ENCODE measurements at regions not wholly inside any gene's neighbourhood (a gene's known extent, or its start where the extent isn't known, plus 50 kb on each side); places are given as distances from the start of the nearest gene placed in this dataset.
"Not testable (repeated sequence)": the region's sequence is repeated elsewhere in the genome, so short reads cannot be mapped to it uniquely, and the experiment has no call there.

- H3K36me3 Mint-ChIP-seq (ENCODE audit: low read depth); H3K9me3 Mint-ChIP-seq; H3K27me3 Mint-ChIP-seq (ENCODE audit: low read depth); H3K4me1 Mint-ChIP-seq (ENCODE audit: low read depth); H3K27ac Mint-ChIP-seq; H3K4me3 Mint-ChIP-seq: not testable (repeated sequence)
Measured at GRCh38 chr14:105624749-105625434, 98.5 kb downstream of the TMEM121 start.

DNA sequence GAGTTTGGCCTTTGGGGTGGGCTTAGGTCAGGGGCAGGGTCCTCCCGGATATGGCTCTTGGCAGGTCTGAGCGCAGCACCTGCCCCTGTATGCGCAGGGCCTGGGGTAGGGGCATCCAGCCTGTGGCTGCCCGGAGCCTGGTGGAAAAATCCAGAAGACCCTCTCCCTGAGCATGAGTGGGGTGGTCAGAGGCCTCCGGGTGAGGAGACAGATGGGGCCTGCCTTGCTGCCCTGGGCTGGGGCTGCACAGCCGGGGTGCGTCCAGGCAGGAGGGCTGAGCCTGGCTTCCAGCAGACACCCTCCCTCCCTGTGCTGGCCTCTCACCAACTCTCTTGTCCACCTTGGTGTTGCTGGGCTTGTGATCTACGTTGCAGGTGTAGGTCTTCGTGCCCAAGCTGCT, 99.1 kb downstream of the TMEM121 start:
- H3K27me3 Mint-ChIP-seq (ENCODE audit: low read depth); H3K9me3 Mint-ChIP-seq; H3K4me1 Mint-ChIP-seq (ENCODE audit: low read depth); H3K4me3 Mint-ChIP-seq; H3K27ac Mint-ChIP-seq; H3K36me3 Mint-ChIP-seq (ENCODE audit: low read depth): not testable (repeated sequence)

DNA sequence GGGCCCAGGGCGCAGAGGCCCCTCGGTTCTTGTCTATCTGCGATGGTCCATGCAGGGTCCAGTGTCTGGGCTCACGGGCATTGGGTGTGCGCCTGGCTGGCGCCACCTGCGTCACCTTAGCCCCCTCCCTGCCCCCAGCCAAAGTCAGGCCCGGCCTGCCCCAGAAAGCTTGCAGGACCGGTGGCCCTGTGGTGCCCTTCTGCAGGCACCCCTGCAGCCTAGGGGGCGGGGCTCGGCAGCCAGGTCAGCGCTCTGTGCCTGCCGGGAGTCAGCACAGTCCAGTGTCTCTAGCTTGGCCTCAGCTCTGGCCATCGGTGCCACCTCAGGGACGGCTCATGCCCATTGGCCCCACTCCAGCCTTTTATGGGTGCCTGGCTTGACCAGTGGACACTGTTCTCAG, 99.7 kb downstream of the TMEM121 start:
- not testable (repeated sequence) for H3K27ac Mint-ChIP-seq; H3K4me3 Mint-ChIP-seq; H3K36me3 Mint-ChIP-seq (ENCODE audit: low read depth); H3K9me3 Mint-ChIP-seq; H3K27me3 Mint-ChIP-seq (ENCODE audit: low read depth); H3K4me1 Mint-ChIP-seq (ENCODE audit: low read depth)

DNA sequence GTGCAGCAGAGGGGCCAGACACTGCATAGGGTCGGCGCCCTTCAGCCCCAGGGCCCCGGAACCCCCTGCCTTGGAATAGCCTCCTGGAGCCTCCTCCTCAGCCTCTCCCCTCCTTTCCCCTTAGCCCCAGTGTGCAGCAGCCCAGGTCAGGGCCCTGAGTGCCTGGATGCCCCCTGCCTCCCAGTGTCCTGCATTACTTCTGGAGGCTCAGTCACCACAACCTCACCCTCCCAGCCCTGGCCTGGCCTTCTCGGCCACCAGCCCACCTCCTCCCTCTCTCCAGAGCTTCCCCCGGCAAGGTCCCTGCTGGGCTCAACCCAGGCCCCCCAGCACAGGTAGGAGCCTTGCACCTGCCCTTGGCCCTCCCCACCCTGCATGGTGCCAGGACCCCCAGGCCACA, 100.3 kb downstream of the TMEM121 start:
- not testable (repeated sequence) for H3K4me3 Mint-ChIP-seq; H3K36me3 Mint-ChIP-seq (ENCODE audit: low read depth); H3K27ac Mint-ChIP-seq; H3K9me3 Mint-ChIP-seq; H3K27me3 Mint-ChIP-seq (ENCODE audit: low read depth); H3K4me1 Mint-ChIP-seq (ENCODE audit: low read depth)

- H3K36me3 Mint-ChIP-seq (ENCODE audit: low read depth); H3K9me3 Mint-ChIP-seq; H3K4me3 Mint-ChIP-seq; H3K4me1 Mint-ChIP-seq (ENCODE audit: low read depth); H3K27me3 Mint-ChIP-seq (ENCODE audit: low read depth); H3K27ac Mint-ChIP-seq: not testable (repeated sequence)
Measured at GRCh38 chr14:105627287-105627686, 100.9 kb downstream of the TMEM121 start.

DNA sequence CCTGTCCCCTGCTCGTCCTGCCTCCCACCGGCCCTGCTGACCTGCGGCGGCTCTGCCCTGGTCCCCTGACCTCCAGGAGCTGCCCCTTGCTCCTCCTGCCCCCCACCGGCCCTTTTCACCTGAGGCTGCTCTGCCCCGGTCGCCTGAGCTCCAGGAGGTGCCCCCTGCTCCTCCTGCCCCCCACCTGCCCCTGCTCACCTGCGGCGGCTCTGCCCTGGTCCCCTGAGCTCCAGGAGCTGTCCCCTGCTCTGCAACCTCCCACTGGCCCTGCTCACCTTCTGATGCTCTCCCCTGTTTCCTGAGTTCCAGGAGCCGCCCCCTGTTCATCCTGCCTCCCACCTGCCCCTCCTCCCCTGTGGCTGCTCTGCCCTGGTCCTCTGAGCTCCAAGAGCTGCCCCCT, 101.3 kb downstream of the TMEM121 start:
- Mint-ChIP-seq H3K27me3 (ENCODE audit: low read depth) (peaks cover 5% of the 10 kb centered on the region), H3K27ac (no peak overlapping the region), H3K4me3 (no peak overlapping the region), H3K36me3 (ENCODE audit: low read depth) (no peaks in the 10 kb centered on the region), H3K9me3 (peaks cover 4% of the 10 kb centered on the region), H3K4me1 (ENCODE audit: low read depth) (peaks cover 2% of the 10 kb centered on the region)

DNA sequence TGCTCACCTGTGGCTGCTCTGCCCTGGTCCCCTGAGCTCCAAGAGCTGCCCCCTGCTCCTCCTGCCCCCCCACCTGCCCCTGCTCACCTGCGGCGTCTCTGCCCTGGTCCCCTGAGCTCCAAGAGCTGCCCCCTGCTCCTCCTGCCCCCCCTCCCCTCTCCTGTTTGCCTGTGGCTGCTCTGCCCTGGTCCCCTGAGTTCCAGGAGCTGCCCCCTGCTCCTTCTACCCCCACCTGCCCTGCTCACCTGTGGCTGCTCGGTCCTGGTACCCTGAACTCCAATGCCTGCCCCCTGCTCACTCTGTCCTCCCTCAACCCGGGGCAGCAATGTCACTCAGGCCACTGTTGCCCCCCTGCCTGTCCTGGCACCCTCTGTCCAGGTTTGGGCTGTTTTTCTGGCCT, 101.7 kb downstream of the TMEM121 start:
- H3K36me3 Mint-ChIP-seq (ENCODE audit: low read depth); H3K27ac Mint-ChIP-seq: not testable (repeated sequence)

DNA sequence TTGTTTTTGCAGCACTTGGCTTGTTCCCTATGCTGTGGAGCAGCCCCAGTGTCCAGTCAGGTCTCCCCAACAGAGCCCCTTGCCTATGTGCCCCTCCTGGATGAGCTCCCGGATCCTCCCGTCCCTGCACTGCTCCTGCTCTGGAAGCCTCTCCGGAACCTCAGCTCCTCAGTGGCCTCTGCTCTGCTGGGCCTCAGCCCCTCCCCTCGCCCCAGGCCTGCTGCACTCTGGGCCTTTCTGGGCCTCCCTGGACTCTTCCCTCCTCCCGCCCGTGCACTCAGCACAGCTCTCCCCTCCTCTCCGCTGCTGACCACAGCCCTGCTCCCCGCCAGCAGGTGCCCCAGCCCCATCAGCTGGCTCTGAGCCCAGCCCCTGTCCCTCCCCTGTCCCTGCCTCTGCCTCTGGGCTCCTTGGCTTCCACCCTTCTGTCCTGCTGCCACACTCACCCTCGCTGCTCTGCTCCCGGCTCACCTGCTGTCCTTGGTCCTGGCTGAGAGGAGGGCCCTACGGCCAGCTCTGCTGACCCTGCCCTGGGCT, 102.2 kb downstream of the TMEM121 start:
- H3K27me3 Mint-ChIP-seq (ENCODE audit: low read depth); H3K9me3 Mint-ChIP-seq; H3K4me1 Mint-ChIP-seq (ENCODE audit: low read depth); H3K27ac Mint-ChIP-seq; H3K4me3 Mint-ChIP-seq; H3K36me3 Mint-ChIP-seq (ENCODE audit: low read depth): not testable (repeated sequence)

More for the DNA sequence above, 101.7 kb downstream of the TMEM121 start:
- H3K9me3 Mint-ChIP-seq; H3K27me3 Mint-ChIP-seq (ENCODE audit: low read depth); H3K4me1 Mint-ChIP-seq (ENCODE audit: low read depth); H3K4me3 Mint-ChIP-seq: not testable (repeated sequence)

DNA sequence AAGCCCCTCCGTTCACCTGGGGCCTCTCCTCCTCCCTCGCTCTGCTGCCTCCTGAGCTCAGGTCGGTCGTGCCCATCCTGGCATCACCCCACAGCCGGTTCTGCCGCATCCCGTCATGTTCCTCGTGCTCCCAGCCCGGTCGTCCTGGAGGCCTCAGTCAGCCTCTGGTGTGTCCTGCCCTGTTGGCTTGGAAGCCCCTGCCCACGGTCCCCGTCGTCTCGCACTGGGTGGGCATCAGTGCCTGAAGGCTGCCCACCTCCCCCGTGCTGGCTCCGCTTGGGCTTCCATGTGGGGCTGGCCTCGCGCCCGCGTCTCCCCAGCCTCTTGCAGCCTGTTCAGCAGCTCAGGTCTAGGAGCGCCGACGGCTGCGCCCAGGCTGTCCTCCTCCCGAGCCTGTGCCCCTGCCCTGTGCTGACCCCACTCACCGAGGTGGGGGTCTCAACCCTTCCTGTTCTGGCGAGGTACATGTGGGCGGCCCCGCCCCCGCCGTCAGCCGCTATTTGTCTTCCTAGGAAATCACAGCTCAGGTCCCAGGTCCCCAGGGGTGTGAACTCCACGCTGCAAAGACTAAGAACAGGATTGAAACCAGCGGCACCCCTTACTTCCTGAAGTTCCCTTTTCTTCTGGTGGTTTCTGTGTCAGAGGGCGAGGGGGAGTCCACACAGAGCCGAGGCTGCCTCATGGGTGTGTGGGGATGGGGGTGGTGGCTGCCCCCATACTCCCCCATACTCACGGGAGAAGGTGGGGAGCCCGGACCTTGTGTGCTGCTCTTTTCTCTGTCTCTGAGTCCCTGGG, 102.9 kb downstream of the TMEM121 start:
- H3K4me3 Mint-ChIP-seq; H3K27me3 Mint-ChIP-seq (ENCODE audit: low read depth); H3K9me3 Mint-ChIP-seq; H3K4me1 Mint-ChIP-seq (ENCODE audit: low read depth); H3K36me3 Mint-ChIP-seq (ENCODE audit: low read depth); H3K27ac Mint-ChIP-seq: not testable (repeated sequence)

- no peak overlapping the region for H3K27ac Mint-ChIP-seq
- no peak overlapping the region for H3K4me3 Mint-ChIP-seq
- H3K27me3 Mint-ChIP-seq (ENCODE audit: low read depth), result peaks cover 5% of the 10 kb centered on the region
Measured at GRCh38 chr14:105629886-105630215, 103.5 kb downstream of the TMEM121 start.

GRCh38 chr14:105630293-105630934, 104.0 kb downstream of the TMEM121 start:
- H3K9me3 Mint-ChIP-seq; H3K4me1 Mint-ChIP-seq (ENCODE audit: low read depth); H3K27me3 Mint-ChIP-seq (ENCODE audit: low read depth); H3K4me3 Mint-ChIP-seq; H3K36me3 Mint-ChIP-seq (ENCODE audit: low read depth); H3K27ac Mint-ChIP-seq: not testable (repeated sequence)

More at GRCh38 chr14:105629886-105630215, 103.5 kb downstream of the TMEM121 start:
- H3K9me3 Mint-ChIP-seq, result peaks cover 4% of the 10 kb centered on the region
- H3K36me3 Mint-ChIP-seq (ENCODE audit: low read depth), result no peaks in the 10 kb centered on the region
- peaks cover 2% of the 10 kb centered on the region for H3K4me1 Mint-ChIP-seq (ENCODE audit: low read depth)

DNA sequence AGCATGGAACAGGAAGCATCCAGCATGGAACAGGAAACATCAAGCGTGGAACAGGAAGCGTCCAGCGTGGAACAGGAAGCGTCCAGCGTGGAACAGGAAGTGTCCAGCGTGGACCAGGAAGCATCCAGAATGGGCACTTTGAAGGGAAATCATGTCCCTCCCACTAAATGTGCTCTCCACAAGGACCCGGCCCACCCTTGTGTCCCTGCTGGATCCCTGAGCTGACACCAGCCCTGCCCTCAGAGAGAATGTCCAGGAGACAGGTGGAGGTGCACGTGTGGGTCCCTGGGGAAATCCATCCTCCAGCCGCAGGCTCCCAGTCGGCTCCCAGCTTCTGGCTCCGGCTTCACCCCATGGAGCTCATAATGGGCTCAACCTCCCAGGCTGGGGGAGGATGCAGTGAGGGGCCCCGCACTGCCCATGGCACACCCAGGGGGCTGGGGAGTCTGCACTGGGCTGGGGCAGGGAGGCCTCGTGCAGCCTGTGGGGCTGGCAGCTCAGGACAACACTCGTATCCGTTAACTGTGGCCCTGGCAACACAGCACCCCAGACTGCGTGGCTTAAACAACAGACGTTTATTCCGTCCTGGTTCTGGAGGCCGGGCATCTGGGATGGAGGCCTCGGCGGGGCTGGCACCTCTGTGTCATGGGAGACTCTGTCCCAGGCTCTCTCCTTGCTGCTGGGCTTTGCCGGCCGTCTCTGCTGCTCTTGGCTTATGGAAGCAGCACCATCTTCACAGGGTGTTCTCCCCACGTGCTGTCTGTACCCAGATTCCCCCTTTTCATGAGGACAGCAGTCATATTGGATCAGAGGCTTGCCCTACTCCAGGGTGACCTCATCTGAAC, 104.8 kb downstream of the TMEM121 start:
- not testable (repeated sequence) for H3K4me3 Mint-ChIP-seq; H3K4me1 Mint-ChIP-seq (ENCODE audit: low read depth); H3K27ac Mint-ChIP-seq; H3K9me3 Mint-ChIP-seq; H3K36me3 Mint-ChIP-seq (ENCODE audit: low read depth); H3K27me3 Mint-ChIP-seq (ENCODE audit: low read depth)

DNA sequence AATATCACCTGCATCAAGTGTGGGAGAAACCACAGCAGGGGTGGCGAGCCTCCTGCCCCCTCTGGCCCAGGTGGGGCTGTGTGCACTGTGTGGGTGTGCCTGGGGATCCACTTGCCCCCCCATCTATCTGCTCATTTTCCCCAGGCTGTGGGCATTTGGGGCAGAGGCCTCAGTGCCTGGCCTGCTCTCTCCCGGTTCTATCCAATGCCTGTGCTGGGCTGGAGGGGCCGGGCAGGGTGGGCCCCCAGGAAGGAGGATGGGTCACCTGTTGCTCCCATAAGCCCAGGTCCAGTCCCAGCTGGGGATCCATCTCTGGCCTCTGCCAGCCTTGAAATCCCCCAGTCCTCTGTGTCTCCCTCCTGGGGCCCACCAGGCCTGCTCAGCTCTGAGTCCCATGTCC, 105.6 kb downstream of the TMEM121 start:
- Mint-ChIP-seq H3K9me3 (peaks cover 4% of the 10 kb centered on the region), H3K27ac (no peak overlapping the region), H3K4me3 (no peak overlapping the region)

DNA sequence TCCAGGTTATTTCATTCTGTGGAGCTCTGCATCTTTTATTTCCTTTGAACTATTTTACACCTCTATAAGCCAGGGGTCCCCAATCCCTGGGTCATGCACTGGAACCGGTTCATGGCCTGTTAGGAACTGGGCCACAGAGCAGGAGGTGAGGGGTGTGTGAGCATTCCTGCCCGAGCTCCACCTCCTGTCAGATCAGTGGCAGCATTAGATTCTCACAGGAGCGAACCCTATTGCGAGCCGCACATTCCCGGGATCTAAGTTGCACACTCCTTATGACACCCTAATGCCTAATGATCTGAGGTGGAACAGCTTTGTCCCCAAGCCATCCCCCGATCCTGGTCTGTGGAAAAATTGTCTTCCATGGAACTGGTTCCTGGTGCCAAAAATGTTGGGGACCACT, 107.2 kb downstream of the TMEM121 start:
- H3K36me3 Mint-ChIP-seq (ENCODE audit: low read depth); H3K4me3 Mint-ChIP-seq; H3K27me3 Mint-ChIP-seq (ENCODE audit: low read depth); H3K4me1 Mint-ChIP-seq (ENCODE audit: low read depth); H3K27ac Mint-ChIP-seq; H3K9me3 Mint-ChIP-seq: not testable (repeated sequence)

More for the DNA sequence above, 105.6 kb downstream of the TMEM121 start:
- H3K27me3 Mint-ChIP-seq (ENCODE audit: low read depth), result peaks cover 5% of the 10 kb centered on the region
- peaks cover 2% of the 10 kb centered on the region for H3K4me1 Mint-ChIP-seq (ENCODE audit: low read depth)
- H3K36me3 Mint-ChIP-seq (ENCODE audit: low read depth), result no peaks in the 10 kb centered on the region
